ENCODE measurements at regions not wholly inside any gene's neighbourhood (a gene's known extent, or its start where the extent isn't known, plus 50 kb on each side); places are given as distances from the start of the nearest gene placed in this dataset.

GRCh38 chr5:2514484-2514883 lies 237.0 kb downstream of the IRX2 start:
- H3K9me3 ChIP-seq (ENCODE audit: insufficient read depth, low read depth, low read length) = peaks cover 3% of the 10 kb centered on the region
- H3K4me1 ChIP-seq (ENCODE audit: insufficient read depth, low read length) = no peaks in the 10 kb centered on the region
- FAIRE-seq (no peak), DNase-seq (ENCODE audit: low read depth) (no peak)
- H3K27me3 Mint-ChIP-seq (ENCODE audit: low read depth, unreplicated experiment) = peaks cover 31% of the 10 kb centered on the region
- no peak overlapping the region for H2AFZ ChIP-seq (ENCODE audit: low read depth, low read length)
- H4K20me1 ChIP-seq (ENCODE audit: insufficient read depth, low read length) = no peaks in the 10 kb centered on the region
- no peaks in the 10 kb centered on the region for H3K36me3 Mint-ChIP-seq (ENCODE audit: low read depth, unreplicated experiment)
- H3K9me3 Mint-ChIP-seq (ENCODE audit: unreplicated experiment) = no peaks in the 10 kb centered on the region
- H3K36me3 ChIP-seq (ENCODE audit: insufficient read depth, low read length) = no peaks in the 10 kb centered on the region
- H3K4me2 ChIP-seq (ENCODE audit: low read length) = no peak overlapping the region
- H3K27me3 ChIP-seq (ENCODE audit: insufficient read depth, low read length) = no peaks in the 10 kb centered on the region
- H3K4me3 ChIP-seq (ENCODE audit: insufficient read depth, low read depth, low read length) = no peak overlapping the region
- no peak overlapping the region for H3K27ac ChIP-seq (ENCODE audit: low read depth, low read length)
- H3K9ac ChIP-seq (ENCODE audit: low read length) = no peak overlapping the region
- H3K4me3 Mint-ChIP-seq (ENCODE audit: unreplicated experiment) = no peak overlapping the region
- no peaks in the 10 kb centered on the region for H3K4me1 Mint-ChIP-seq (ENCODE audit: low read depth, unreplicated experiment)
- no peaks in the 10 kb centered on the region for H3K79me2 ChIP-seq (ENCODE audit: insufficient read depth, low read length)
- H3K27ac Mint-ChIP-seq (ENCODE audit: unreplicated experiment) = no peak overlapping the region
- TF ChIP-seq EZH2 (IDR thresholded peaks at IDR 0.05; ENCODE audit: insufficient read depth, low read length) (no peak), CTCF (IDR thresholded peaks at IDR 0.05; ENCODE audit: insufficient read depth, low read depth, low read length) (no peak)

GRCh38 chr5:2511706-2512105 lies 239.8 kb downstream of the IRX2 start:
- no peak for TF ChIP-seq CTCF (IDR thresholded peaks at IDR 0.05; ENCODE audit: insufficient read depth, low read depth, low read length)
- TF ChIP-seq EZH2 (IDR thresholded peaks at IDR 0.05; ENCODE audit: insufficient read depth, low read length) = no peak
- no peak overlapping the region for H3K4me3 Mint-ChIP-seq (ENCODE audit: unreplicated experiment)
- no peaks in the 10 kb centered on the region for H3K36me3 ChIP-seq (ENCODE audit: insufficient read depth, low read length)
- no peak overlapping the region for H3K9ac ChIP-seq (ENCODE audit: low read length)
- no peak overlapping the region for H3K27ac ChIP-seq (ENCODE audit: low read depth, low read length)
- H2AFZ ChIP-seq (ENCODE audit: low read depth, low read length) = no peak overlapping the region
- no peak overlapping the region for H3K4me2 ChIP-seq (ENCODE audit: low read length)
- H3K4me3 ChIP-seq (ENCODE audit: insufficient read depth, low read depth, low read length) = no peak overlapping the region
- peaks cover 3% of the 10 kb centered on the region for H3K9me3 ChIP-seq (ENCODE audit: insufficient read depth, low read depth, low read length)
- no peaks in the 10 kb centered on the region for H4K20me1 ChIP-seq (ENCODE audit: insufficient read depth, low read length)
- no peaks in the 10 kb centered on the region for H3K27me3 ChIP-seq (ENCODE audit: insufficient read depth, low read length)
- no peaks in the 10 kb centered on the region for H3K36me3 Mint-ChIP-seq (ENCODE audit: low read depth, unreplicated experiment)
- no peak overlapping the region for H3K27ac Mint-ChIP-seq (ENCODE audit: unreplicated experiment)
- no peak for DNase-seq (ENCODE audit: low read depth)
- no peaks in the 10 kb centered on the region for H3K4me1 Mint-ChIP-seq (ENCODE audit: low read depth, unreplicated experiment)
- FAIRE-seq = no peak
- no peaks in the 10 kb centered on the region for H3K9me3 Mint-ChIP-seq (ENCODE audit: unreplicated experiment)
- peaks cover 16% of the 10 kb centered on the region for H3K27me3 Mint-ChIP-seq (ENCODE audit: low read depth, unreplicated experiment)
- no peaks in the 10 kb centered on the region for H3K4me1 ChIP-seq (ENCODE audit: insufficient read depth, low read length)
- H3K79me2 ChIP-seq (ENCODE audit: insufficient read depth, low read length) = no peaks in the 10 kb centered on the region

GRCh38 chr5:2511126-2511525 lies 240.4 kb downstream of the IRX2 start:
- Histone ChIP-seq H3K9me3 (ENCODE audit: insufficient read depth, low read depth, low read length) (peaks cover 3% of the 10 kb centered on the region), H4K20me1 (ENCODE audit: insufficient read depth, low read length) (no peaks in the 10 kb centered on the region), H3K4me2 (ENCODE audit: low read length) (no peak overlapping the region), H3K27ac (ENCODE audit: low read depth, low read length) (no peak overlapping the region), H3K4me1 (ENCODE audit: insufficient read depth, low read length) (no peaks in the 10 kb centered on the region), H2AFZ (ENCODE audit: low read depth, low read length) (no peak overlapping the region), H3K27me3 (ENCODE audit: insufficient read depth, low read length) (no peaks in the 10 kb centered on the region), H3K79me2 (ENCODE audit: insufficient read depth, low read length) (no peaks in the 10 kb centered on the region), H3K36me3 (ENCODE audit: insufficient read depth, low read length) (no peaks in the 10 kb centered on the region), H3K9ac (ENCODE audit: low read length) (no peak overlapping the region), H3K4me3 (ENCODE audit: insufficient read depth, low read depth, low read length) (no peak overlapping the region)
- Mint-ChIP-seq H3K4me1 (ENCODE audit: low read depth, unreplicated experiment) (no peaks in the 10 kb centered on the region), H3K27me3 (ENCODE audit: low read depth, unreplicated experiment) (peaks cover 12% of the 10 kb centered on the region), H3K4me3 (ENCODE audit: unreplicated experiment) (no peak overlapping the region), H3K36me3 (ENCODE audit: low read depth, unreplicated experiment) (no peaks in the 10 kb centered on the region), H3K9me3 (ENCODE audit: unreplicated experiment) (no peaks in the 10 kb centered on the region), H3K27ac (ENCODE audit: unreplicated experiment) (no peak overlapping the region)
- DNase-seq (ENCODE audit: low read depth) (no peak), FAIRE-seq (no peak)
- no peak for TF ChIP-seq CTCF (IDR thresholded peaks at IDR 0.05; ENCODE audit: insufficient read depth, low read depth, low read length)
- TF ChIP-seq EZH2 (IDR thresholded peaks at IDR 0.05; ENCODE audit: insufficient read depth, low read length) = no peak

Data from astrocyte (in vitro differentiated cells and primary cell).